M059J (cell line): ENCODE measurements at regions not wholly inside any gene's neighbourhood (a gene's known extent, or its start where the extent isn't known, plus 50 kb on each side); places are given as distances from the start of the nearest gene placed in this dataset.
"Not testable (repeated sequence)": the region's sequence is repeated elsewhere in the genome, so short reads cannot be mapped to it uniquely, and the experiment has no call there.

ENCODE experiments used
- DNase-seq: peaks from one replicate; pipeline ENCODE4 v3.0.0-alpha.2; 2012; ENCODE audit warnings: low read depth

DNA sequence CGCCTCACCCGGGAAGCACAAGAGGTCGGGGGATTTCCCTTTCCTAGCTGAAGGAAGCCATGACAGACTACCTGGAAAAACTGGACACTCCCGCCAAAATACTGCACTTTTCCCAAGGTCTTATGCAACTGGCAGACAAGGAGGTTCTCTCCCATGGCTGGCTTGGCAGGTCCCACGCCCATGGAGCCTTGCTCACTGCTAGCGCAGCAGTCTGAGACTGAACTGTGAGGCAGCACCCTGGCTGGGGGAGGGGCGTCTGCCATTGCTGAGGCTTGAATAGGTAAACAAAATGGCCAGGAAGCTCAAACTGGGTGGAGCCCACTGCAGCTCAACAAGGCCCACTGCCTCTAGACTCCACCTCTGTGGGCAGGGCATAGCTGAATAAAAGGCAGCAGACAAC, 92.1 kb downstream of the C4BPA start:
- DNase-seq: not testable (repeated sequence)

DNA sequence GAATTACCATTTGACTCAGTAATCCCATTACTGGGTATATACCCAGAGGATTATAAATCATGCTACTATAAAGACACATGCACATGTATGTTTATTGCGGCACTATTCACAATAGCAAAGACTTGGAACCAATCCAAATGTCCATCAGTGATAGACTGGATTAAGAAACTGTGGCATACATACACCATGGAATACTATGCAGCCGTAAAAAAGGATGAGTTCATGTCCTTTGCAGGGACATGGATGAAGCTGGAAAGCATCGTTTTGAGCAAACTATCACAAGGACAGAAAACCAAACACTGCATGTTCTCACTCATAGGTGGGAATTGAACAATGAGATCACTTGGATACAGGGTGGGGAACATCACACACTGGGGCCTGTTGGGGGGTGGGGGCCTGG, 97.5 kb downstream of the C4BPA start:
- DNase-seq: not testable (repeated sequence)

DNA sequence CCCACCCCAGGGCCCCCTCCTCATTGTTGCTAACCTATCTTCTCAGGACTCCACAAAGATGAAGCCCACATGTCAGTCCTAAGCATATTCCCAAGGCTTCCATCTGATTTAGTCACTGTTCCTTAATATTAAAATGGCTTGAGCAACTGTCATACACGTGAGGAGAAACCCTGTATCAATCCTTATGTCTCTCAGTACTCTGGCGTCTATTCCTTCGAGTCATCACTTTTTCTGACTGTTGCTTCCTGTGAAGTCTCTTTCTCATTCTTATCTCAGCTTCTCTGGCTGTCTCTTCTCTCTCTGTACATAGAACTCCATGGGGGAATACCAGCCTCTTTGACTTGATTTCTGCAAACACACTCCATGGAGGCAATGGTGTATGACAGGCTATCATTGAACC, 98.4 kb downstream of the C4BPA start:
- DNase-seq: peak; percentile 22

DNA sequence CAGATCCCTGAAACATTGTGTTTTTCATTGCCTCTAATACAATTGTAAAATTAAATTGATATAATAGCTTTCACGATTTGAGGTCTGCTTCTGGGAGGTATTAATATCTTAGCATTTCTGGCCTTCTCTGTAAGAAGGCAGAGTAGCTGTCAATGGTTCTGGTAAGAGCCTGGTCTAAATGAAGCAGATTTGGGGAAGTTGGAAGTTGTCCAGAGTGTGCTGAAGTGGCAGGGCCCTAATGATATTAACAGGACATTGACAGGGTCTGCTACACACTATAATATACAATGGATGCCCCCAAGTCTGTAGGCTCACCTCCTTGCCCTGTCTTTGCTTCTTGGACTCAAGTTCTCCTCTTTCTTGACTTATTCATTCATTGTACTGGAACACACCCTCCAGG, 99.5 kb downstream of the C4BPA start:
- no peak for DNase-seq

DNA sequence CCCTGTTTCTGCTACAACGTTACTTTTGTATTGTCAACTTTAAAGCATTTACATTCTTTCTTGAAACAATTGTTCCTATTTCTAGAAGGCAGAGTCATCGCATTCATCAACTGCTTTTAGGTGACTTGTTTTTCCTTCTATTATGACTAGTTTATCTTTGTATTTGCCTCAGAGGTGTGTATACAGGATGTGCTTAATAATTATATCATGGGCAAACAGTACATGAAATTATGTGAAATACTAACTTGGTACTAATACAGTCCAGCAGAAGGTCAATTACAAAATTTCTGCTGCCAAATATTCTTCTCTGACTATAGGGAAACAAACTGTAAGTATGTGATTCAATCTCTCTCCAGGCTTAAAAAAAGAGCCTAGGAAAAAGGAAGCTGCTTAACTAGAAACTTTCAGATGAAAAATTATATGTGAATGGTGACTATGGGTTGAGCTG, 101.6 kb downstream of the C4BPA start:
- DNase-seq: no peak

DNA sequence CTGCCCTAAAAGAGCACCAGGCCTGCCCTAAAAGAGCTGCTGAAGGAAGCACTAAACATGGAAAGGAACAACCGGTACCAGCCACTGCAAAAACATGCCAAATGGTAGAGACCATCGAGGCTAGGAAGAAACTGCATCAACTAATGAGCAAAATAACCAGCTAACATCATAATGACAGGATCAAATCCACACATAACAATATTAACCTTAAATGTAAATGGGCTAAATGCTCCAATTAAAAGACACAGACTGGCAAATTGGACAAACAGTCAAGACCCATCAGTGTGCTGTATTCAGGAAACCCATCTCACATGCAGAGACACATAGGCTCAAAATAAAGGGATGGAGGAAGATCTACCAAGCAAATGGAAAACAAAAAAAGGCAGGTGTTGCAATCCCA, 104.7 kb downstream of the C4BPA start:
- not testable (repeated sequence) for DNase-seq

DNA sequence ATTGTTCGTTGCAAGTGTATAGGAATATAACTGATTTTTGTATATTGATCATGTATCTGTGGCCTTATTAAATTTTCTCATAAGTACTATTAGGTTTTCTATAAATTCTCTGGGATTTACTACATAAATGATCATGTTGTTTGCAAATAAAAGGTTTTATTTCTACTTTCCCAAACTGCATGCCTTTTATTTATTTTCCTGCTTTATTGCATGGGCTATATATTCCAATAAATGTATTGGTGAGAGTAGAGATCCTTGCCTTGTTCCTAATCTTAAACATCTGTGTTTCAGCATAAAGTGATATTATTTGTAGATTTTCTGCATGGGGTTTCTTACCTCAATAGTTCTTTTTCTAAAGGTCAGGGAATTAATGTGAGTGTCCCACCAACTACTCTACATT, 107.0 kb upstream of the CD55 start:
- no peak for DNase-seq

DNA sequence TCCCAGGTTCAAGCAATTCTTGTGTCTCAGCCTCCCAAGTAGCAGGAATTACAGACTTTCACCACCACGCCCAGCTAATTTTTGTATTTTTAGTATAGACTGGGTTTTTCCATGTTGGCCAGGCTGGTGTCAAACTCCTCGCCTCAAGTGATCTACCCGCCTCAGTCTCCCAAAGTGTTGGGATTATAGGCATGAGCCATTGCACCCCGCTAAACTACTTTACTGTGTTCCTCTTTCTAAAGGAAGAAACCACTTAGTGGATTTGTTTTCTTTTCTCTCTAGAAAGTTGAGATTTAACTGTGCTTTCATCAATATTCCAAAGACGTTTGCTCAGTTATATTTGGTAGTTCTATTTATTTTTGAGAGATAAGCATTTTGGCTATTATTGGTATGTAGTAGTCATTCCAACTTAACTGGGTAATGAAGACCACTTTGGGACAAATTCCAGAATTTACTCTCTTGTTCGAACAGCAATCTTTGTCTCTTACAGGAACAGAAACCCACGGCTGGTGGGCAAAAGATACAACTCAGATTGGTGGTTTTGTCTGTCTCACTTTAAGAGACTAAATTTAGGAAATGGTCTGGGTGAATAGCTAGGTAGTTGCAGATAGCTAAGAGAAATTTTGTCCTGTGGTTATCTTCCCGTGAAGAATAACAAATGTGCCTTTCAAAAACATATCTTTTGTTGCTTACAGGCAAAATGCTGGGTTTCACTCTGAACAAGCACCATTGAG, 103.5 kb upstream of the CD55 start:
- DNase-seq: no peak

DNA sequence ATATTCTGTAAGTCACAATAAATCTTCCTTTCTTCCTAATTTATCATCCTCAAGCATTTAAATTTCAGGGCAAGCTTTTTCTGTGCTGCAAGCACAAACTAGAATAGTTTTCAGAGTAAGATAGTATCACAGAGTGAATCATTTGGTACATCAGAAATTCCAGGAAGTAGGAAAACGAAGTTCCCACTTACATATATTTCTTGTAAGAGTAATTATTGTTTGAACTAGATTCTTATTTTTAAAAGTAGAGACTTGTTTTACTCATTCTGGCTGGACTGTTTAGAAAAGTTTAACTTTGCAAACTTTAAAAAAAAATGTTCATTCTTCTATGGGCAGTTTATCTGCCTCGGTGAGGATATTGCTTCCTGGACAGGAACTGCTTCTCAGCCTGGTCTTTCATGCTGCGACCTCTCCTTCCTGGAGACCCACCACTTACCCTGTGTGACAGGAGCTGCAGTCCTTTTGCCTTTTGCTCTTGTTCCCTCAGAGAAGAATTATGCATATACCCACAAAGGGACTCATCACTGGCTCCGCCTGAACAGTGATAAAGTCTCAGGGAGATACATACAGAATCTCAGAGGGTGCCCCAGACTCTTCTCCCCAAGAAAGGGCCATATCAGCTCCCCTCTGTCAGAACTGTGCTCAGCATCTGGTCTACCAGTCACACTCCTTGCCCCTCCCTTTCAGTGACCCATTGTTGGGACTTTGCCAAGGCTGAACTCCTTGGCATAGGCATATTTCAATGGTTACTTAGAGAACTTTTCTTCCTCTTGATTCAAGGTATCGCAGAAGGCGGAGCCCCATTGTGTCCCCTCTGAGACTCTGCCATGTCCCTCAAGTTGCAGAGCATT, 102.7 kb upstream of the CD55 start:
- peak; percentile 66 for DNase-seq

DNA sequence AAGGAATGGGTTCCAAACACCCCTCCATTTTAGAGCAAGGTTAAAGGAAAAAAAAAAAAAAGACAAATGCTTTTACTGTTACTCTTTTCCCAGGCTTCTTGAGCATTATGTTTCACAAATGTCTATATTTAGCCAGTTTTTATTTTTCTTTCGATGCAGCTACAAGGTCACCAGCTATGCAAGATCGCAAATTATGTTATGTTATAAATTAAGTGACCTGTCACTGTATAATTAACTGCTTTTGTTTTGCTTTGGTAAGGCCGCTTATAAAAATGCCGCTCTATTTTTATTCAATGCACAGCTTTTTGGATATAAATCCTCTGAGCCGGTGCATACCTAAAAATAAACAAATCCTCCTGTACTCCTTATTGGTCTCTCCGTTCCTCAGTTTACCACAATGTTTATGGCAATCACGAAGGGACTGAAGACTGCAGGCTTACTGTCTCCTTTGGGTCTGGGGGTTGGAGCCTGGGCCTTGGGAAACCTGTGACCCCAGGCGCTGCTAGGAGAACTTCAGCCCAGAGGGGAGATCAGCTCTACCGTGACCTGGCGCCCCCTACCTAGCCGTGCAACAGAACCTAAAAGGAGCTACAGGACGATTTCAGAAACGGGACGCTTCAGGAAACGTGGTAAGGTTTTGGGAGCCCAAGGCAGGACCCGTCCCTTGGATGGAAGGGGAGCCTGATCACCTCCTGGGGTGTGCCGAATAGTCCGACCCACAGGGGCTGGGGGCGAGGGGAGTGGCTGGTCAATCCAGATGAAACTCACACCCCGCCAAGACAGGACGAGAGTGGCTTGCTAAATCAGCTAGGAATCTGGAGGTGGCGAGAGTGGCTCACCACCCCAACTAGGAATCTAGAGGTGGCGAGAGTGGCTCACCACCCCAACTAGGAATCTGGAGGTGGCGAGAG, 101.2 kb upstream of the CD55 start:
- DNase-seq: no peak

DNA sequence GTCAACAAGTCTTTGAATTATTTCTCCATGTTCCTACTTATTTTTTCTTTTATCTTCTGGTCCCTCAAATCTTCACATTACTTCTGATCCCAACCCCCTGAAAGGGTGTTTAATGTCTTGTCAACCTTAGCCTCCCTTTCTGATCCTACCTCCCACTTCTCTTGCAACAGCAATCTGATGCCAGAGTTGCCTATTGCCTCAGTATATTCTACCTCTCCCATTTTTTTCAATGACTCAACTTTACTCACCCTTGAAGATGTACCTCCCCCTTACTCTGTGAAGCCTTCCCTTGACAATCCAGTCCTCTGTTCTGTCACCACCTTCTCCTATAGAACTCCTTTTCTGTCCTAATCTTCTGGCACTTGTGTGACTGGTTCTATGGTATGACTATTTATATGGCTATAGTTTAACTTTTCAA, 99.5 kb upstream of the CD55 start:
- peak; percentile 55 for DNase-seq

DNA sequence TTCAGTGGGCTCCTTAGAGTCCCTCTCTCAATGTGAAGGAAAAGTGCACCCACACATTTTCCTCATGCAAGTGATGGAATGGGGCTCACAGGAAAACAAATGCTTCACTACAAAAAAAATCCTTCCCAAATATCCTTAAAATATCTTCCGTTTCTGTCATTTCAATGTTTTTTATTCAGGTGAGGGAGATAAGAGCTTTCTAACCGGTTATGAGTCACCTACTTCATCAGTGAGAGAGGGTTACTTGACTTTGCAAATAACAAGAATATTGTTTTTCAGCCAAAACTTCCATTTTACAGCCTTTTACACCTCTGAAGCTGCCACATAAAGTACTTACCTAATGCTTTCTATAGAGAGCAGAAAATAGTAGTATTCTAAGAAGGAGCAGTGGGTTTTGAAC, 98.3 kb upstream of the CD55 start:
- DNase-seq: peak; percentile 44

DNA sequence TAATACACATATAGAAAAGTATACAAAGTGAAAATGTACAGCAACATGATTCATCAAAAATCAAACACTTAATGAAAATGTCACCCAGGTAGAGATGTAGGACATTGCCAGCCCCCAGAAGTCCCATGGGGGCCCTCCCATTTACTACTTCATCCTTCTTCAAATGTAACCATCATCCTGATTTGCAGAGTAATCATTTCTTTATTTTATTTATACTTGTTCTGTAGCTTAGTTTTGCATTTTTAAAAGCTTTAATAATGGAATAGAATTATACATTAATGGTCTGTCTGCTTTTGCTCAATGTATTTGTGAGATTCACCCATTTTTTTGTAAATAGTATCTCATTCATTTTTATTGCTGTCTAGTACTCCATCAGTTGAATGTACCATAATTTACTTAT, 96.8 kb upstream of the CD55 start:
- DNase-seq: no peak

DNA sequence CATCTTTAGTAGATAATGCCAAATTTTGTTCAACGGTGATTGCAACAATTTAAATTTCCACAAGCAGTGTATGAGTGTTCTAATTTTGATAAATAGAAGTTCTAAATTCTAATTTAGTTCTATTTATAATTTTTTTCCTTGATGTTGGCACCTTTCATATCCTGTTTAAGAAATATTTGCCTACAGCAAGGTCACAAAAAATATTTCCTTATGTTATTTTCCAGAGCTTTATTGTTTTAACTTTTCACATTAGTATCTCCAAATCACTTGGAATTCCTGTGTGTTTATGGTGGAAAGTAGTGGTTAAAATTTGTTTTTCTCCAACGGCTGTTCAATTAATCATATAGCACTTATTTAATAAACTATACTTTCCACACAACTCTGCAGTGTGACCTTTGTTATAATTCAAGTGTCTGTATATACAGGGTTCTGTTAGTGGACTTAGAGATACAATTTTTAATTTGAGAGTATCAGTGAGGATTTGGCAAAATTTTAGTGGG, 94.3 kb upstream of the CD55 start:
- DNase-seq: no peak

DNA sequence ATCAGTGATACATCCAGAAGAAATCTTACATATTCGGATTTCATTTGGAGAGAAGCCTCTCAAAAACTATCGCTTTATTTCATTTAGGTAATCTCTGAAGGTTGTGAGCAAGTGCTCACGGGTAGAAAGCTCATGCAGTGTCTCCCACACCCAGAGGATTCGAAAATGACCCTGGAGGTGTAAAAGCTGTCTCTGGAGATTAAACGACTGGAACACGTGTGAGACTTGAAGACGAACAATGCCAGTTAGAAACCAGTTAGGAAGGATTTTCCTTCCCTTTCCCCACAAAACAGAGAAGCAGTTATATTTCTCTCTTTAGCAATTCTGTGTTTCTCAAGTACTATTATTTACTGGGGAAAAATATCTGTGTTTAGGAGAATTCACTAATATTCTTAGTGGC, 92.5 kb upstream of the CD55 start:
- DNase-seq: peak; percentile 34

DNA sequence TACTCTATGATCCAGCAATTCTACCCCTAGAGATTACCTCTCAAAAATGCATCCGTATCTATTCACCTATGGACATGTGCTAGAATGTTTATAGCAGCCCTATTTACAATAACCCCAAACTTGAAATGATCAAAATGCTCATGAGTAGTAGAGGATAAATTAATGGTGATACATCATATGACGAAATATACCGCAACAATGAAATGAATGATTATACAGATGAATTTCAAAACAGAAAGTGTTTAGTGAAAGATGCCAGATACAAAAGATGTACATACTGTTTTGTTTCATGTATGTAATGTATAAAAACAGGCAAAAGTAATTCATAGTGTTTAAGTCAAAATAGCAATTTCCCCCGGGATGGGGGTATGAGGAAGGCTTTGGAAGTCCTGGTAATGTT, 91.0 kb upstream of the CD55 start:
- no peak for DNase-seq

DNA sequence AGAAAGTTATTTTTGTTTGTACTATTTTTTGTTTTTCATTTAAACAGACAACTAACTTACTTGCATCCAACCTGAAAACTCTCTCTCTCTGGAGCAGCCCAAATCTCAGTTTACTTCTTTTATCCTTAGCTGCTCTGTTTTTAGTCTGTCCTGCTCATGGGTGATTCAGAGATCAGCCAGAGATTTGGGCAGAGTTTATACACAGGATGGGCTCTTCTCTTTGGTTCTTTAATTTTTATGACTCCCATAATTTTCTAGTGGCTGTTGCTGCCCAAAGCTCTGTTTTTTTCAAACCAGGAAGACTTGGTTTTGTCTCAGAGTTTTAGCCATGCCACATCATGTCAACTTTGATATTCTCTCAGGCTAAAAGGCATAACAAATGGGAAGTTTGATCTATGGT, 86.8 kb upstream of the CD55 start:
- DNase-seq: peak; percentile 33

DNA sequence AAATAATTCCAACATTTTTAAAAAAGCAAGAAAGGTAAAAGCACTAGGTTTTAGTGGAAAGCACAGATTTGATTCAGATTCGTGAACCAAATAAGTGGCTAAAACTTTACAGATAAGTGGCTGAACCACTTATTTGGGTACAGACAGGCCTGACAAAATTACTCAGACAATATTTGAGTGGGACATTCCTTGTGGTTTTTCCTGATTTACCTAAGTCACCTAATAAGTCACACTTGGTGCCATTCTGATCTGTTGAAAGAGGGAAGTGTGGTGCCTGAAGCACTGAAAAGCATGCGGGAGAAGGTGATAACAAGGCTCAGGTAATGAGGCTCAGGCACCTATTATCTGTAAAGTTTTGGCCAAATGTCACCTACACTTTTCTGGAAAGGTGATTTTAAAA, 81.6 kb upstream of the CD55 start:
- DNase-seq: peak; percentile 69

DNA sequence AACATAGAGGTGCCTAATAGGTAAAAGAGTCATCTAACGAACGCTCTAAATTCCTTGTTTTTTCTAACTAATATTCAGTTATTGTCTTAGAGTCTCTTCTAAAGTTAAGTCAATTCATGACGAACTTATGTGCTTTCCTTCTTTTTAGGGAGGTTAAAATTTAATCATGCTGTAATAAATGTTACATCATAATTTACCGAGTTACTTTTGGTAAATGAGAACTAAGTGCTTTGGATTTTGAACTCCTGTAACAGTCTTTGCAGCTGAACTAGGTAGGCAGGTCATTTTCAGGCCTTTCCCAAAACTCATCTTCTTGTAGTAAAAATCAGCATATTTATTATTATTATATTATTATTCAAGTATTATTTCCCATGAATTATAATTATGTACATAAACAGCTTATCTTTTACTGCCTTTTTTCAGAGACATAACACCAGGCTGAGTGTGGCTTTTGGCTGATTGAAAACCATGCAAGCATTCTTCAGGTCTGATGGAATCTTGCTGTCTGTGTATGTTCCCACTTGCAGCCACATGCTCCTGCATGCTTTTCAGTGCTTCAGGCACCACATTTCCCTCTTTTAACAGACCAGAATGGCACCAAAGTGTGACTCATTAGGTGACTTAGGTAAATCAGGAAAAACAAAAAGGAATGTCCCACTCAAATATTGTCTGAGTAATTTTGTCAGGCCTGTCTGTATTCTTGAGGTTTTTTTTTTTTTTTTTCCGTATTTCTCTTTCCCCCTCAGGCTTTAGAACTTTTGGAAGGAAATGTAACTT, 81.0 kb upstream of the CD55 start:
- DNase-seq: peak; percentile 97

DNA sequence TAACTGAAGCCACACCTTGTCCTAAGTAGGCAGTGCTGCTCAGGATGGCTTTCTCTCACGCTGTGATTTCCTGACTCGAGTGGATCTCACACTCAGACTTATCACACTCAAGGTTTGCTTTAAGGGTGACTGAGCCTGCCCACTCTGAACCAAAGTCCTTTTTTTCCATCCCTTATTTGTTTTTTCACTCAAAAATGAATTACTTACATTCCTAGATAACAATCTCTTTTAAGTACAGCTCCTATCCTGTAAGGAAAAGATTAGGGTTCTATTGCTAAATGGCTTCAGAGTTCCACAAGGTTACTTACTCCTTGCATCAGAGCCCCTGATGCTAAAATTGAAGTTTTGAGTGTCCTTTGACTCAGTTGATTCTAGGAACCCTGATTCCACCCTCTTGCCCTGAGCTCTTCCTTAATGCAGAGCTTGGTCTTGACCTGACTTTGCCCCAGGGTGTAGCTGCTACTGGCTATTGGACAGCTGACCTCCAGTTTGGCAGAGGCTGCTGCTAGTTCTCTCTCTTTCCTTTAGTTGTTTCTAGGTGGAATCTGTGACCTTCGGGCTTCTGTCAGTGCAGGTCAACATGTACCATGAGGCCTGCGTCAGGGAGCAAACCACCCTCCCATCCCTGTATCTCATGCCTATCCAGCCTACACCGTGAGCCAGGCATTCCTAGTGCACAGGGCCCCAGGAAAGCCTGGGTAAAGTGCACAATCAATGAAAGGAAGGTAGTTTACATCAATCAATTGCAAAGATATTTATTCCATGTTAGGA, 80.1 kb upstream of the CD55 start:
- peak; percentile 65 for DNase-seq
